NK-92 (cell line): ENCODE measurements at regions not wholly inside any gene's neighbourhood (a gene's known extent, or its start where the extent isn't known, plus 50 kb on each side); places are given as distances from the start of the nearest gene placed in this dataset.
"Not testable (repeated sequence)": the region's sequence is repeated elsewhere in the genome, so short reads cannot be mapped to it uniquely, and the experiment has no call there.

Source experiments
- DNase-seq: peaks from one replicate; lab custom pipeline; 2025; ENCODE audit not compliant: unreplicated experiment; lab: John Stamatoyannopoulos, UW

DNA sequence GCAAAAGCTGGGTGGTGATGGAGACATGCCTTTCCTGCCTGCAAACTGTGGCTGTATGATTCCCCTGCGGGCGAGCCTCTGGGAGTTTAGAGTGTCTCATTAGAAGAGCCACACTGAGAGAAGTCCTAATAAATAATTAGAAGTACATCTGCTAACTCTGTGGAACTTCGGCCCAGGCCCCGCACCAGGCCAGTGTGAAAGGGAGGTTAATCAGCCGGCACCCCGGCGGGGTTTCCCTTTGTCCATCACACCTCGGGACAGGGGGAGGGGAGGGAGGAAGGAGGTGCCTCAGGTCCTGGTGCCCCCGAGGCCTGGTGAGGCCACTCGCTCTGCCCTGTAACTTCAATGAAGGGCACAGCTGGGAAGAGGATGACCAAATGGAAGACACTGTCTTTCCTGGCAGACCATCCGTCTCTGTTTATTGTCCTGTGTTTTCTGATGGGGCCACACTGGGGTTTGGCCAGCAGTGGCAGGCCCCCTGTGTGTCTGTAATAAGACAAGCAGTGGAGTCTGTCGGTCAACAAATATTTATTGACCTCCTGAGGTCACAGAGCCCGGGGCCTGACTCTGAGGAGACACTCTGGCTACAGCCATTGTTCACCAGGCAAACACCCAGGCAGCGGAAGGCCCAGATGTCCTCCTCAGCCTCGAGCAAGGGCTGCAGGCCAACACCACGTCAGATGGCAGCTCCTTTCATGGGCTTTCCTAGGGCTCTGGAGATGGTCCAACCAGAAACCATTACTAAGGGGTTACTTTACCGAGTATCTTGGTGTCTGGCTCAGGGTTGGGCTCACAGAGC is 267.5 kb upstream of the RAB4A start:
- DNase-seq, result no peak

DNA sequence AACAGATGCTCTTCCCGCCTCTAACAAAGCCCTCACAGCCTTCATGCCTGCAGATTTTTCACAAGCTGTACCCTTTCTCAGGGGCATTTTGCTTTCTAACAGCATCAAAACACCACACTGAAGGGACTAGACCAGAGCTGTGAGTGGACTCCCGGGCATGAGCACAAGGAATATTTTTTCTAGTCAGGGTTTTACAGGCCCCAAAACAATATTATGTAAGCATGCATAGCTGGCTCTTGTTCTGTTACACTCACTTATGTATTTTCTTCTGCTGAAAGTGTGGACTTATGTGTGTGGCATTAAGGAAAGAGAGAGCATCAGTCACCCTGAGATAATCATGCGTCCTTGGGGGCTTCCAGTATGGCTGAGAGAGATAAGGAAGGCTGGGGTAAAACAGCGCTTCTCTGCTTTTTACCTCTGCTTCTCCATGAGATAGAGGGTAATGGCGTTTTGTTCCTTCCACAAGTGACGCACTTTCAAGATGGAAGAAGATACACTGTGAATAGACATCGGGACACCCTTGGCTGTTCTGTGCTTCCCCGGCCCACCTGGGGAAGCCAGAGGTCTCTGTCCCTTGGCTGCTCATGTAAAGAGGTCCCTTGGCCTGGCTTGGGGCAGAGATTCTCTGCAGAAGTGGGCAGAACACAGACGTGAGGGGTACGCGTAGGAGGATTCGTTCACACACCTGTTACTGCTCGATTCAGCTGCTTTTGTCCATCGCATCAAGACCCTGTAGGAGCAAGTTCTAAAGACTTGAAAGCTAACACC is 266.7 kb upstream of the RAB4A start:
- no peak for DNase-seq

DNA sequence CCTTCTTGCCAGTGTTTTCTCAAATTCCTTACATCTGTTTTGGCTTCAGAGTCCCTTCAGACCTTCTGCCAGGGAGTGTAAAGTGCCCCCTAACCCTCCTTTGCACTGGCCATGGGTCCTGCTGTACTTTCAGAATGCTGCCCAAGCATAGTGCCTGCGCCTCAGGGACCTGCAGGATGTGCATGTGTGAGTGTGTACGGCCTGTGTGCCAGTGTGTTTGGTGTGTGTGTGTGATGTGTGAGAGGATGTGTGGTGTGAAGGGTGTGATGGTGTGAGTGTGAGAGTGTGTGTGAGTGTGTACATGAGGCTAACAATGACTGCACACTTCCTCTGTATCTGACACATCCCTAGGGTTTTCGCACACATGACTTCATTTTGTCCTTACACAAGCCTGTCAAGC is 265.8 kb upstream of the RAB4A start:
- no peak for DNase-seq

DNA sequence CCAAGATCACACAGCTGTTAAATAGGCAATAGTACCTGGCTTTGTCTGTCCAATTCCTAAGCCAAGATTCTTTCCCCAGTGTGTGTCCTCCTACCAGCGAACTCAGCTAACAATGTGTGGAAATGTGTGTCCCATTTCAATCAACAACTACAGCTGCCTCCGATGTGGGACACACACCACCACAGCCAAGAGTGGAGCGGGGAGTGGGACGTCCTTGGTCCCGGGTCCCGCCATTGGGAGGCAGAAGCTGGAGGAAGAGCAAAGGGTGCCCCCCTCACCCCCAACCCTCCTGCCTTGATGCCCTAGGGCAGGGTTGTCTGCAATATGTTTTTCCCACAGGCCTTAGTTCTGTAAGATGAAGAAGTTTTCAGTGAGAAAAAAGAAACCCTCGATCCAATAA is 265.4 kb upstream of the RAB4A start:
- no peak for DNase-seq

DNA sequence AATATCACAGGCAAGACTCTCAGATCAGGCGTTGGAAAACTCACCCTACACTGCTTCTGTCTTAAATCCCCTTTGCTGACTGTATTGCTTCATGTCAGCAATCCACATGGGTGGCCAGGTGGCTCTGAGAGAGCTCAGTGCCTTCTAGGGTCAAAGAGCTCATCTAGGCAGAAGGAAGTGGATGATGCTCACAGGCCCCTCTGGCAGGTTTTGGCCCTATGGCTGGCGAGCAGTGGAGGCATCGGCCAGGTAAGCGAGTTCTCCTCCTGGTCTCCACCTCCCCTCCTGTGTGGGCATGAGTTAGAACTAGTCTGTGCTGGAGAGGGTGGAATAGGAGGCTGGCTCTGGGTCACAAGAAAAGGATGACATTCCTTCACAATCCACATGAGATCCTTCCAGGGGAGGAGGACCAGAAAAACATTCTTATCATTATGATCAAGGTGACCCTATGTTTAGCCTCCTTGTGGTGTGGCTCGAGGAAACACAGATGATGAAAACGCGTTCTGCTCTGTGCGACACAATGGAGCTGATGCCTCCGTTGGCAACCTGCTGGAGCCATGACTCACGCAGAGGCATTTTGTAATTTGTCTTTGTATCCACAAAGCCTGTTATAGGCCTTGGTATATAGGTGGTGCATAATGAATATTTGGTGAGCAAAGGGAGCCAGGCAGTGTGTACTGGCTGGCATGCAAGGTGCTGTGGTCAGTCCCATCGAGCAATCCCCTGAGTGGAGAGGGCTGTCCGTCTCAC is 264.6 kb upstream of the RAB4A start:
- no peak for DNase-seq

DNA sequence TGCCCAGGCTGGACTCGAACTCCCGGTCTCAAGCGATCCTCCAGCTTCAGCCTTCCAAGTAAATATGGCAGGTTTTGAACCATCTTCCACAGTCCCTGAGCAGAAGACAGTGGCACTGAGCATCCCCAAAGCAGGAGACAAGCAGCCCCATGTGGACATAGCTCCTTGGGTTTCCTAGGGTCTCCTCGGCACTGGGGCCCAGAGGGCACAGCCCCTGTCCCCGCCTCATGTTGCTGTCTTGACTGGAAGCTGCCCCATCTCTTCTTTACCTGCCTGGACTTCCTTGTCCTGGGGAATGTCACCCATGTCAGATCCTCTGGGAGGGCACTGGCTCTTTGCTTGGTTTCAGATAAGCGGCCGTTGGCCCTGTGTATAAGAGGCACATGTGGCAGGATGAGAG is 263.7 kb upstream of the RAB4A start:
- no peak for DNase-seq

DNA sequence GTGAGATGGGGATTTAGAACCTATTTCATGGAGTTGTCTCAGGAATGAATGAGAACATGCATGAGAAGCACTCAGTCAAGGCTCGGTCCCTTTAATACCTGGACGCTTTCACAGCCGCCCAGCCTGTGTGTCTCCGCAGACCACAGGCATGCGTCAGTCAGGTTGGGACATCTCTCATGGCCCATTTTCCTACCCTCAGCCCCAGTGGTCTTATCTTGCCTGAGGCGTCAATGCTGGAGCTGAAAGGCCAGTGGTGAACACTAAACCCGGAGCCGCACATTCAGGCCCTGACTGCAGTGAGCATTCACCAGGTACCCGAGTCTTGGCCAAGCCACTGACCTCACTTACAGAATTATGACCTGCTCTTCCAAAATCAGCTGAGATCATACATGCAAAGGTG is 263.2 kb upstream of the RAB4A start:
- DNase-seq, result no peak

DNA sequence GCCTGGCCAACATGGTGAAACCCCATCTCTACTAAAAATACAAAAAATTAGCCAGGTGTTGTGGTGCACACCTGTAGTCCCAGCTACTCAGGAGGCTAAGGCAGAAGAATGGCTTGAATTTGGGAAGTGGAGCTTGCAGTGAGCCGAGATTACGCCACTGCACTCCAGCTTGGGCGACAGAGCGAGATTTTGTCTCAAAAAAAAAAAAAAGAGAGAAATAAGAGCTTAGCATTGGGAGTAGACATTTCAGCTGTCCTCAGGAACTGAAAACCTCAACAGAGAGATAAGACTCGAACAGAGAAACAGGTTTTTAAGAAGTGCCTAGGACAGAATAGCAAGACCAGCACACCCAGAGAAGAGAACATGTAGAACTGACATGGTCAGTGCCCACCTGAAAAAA is 262.6 kb upstream of the RAB4A start:
- DNase-seq, result not testable (repeated sequence)

DNA sequence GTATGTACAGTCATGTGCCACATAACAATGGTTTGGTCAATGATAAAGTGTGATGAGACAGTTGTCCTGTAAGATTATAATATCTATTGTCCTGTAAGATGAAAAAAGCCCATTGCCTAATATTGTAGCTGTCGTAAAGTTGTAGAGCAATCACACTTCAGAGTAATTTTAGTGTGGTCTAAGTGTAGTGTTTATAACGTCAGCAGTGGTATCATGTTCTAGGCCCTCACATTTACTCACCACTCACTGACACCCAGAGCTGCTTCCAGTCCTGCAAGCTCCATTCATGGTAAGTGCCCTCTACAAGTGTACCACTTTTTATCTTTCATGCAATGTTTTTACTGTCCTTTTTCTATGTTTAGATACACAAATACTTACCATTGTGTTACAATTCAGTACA is 259.9 kb upstream of the RAB4A start:
- DNase-seq, result no peak

DNA sequence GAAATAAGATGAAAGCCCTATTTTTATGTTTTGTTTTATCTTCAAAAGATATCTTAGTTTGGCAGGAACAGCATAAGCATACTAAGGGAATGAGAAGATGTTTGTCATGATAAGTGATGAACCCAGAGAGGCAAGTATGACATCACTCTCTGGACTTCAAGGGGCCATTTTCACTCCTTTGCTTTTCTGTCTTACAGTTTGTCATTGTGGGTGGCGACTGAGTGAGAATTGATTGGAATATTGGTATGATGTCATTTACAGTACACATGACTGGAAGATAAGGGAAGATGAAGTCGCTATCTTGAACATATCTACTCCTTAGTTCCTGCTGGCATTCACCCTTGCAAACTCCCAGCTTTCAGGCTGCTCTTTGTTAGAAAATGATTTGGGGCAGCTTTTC is 258.1 kb upstream of the RAB4A start:
- DNase-seq, result no peak

DNA sequence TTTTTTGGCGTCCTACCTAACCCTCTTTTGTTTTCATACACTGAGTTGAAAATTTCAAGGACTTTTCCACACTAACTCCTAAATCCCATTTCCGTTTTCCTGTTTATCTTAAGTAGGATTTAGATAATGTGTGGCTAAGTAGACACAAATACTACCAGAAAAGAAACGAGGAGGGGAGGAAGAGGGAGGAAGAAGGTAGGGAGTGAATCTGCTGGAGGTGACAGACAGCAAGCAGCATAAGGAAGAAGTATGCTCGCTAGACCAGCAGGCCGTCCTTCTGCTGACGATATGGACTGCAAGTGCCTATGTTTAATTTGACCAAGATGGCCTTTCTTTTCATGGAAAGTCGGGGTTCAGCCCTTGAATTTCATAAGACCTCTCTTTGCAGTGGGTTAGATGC is 256.9 kb upstream of the RAB4A start:
- no peak for DNase-seq

DNA sequence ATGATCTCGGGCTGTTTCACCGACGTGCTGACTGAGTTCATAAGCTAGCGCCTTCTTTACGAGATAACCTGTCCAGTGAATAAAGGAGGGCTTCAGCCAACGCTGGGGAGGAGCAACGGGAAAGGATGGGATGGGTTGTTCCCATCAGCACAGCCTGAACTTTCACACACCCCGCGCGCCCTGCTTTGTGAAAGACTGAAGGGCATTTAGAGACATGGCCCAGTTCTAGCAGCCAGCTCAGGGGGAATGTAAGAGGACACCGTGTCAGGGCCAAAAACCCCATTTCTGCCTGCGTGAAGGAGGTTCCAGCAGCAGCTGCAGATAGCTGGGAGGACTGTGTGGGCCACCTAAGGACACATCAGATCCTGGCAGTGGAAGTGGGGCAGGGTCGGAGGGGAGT is 255.1 kb upstream of the RAB4A start:
- no peak for DNase-seq

DNA sequence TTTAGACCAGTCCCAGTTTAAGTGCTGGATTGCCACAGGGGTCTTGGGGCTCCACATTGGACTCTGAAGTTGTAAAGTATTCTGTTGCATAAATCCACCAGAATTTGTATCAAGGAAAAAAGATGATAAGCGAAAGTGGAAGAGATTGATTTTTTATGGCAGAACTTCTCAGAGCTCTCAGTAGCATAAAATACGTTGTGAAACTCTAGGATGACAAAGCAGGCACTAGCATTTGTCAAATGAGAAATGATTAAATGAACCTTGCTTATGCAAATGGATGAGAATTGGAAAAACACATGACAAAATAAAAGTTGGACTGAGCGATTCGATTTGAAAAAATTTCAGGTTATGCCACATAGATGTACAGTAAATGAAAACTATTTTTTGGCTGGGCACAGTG is 253.8 kb upstream of the RAB4A start:
- DNase-seq, result no peak

DNA sequence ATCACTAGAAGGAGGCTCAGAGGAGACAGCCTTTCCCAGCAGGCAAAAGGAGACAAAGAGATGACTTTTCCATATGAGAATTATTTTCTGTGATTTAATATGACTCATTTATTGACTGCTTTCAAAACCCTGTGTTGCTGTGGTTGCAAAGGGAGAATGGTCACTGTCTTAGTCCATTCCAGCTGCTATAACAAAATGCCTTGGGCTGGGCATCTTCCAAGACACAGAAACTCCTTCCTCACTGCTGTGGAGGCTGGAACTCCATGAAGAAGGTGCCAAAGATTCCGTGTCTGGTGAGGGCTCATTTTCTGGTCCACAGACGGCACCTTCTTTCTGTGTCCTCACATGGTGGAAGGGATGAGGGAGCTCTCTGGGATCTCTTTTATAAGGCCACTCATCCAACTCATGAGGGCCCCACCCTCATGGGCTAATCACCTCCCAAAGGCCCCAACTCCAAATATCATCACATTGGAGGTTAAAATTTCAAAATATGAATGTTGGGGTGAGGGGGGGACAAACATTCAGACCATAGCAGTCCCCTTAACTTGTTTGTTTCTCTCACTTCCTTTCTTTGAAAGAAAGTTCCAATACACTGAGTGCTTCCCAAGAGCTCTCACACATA is 252.1 kb upstream of the RAB4A start:
- no peak for DNase-seq

DNA sequence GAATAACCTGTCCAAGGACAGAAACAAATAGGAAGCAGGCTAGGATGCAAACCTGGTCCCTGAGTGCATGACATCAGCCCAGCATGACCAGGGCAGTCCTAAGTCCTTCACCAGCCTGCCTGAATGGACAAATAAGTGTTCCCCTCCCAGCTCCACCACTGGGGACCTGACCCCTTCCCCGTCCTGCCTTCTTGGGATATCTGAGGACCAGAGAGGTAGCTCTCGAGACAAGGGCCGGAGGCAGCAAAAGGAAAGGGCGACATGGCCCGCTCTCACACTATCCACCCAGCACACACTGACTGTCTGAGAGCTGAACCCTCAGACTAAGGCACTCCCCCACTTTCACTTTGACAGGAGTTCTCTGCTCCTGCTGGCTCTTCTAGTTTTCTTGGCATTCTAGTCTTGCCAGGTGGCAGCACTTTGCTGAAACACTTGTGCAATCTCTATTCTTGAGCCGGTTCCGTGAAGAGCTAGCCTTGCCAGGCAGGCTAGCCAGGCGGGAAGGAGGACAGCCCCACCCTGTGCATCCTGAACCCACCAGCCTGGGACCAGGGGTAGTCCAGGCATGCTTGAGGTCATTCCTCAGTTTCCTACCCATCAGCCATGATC is 251.1 kb upstream of the RAB4A start:
- no peak for DNase-seq

DNA sequence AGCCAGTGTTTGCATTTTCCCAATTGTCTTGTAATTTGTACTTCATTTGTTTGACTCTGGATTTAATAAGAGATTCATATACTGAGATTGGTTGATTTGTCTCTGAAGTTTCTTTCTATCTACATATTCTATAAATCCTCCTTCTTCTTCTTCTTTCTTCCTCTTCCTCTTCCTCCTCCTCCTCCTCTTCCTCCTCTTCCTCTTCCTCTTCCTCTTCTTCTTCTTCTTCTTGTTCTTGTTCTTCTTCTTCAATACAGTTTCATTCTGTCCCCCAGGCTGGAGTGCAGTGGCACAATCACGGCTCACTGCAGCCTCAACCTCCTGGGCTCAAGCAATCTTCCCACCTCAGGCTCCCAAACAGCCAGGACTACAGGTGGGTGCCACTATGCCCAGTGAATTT is 249.9 kb upstream of the RAB4A start:
- DNase-seq, result not testable (repeated sequence)

DNA sequence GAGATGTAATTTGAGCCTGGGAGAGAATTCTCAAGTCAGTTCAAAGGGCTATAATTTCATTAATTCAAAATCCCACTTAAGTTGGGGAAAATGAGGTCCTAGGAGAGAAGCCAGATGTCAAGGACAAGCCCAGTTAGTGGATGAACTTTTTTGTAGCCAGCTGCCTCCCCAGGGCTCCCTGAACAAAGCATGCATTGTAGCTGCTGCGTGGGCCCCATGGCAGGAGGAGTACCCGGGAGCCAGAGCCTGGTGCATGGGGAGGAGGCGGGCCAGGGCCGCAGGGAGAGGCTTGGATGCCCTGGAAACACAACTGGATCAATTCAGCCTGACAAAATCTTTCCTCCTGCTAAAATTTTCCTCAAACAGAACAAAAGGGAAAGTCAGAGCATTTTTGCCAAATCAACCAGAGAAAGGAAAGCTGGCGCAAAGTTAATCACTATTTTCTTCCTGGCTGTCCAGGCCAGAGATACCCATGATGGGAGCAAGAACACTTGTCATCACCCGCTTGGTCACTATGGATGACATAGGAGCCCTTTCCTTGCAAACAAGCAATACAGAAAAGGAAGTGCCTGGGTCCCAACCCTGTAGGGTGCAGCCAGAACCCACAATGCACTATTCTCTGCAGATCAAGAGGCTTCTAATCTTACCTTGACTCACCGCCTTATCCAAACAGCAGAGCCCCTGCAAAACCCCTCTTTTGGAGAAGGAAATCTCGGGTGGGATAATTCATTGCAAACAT is 248.1 kb upstream of the RAB4A start:
- DNase-seq, result no peak

DNA sequence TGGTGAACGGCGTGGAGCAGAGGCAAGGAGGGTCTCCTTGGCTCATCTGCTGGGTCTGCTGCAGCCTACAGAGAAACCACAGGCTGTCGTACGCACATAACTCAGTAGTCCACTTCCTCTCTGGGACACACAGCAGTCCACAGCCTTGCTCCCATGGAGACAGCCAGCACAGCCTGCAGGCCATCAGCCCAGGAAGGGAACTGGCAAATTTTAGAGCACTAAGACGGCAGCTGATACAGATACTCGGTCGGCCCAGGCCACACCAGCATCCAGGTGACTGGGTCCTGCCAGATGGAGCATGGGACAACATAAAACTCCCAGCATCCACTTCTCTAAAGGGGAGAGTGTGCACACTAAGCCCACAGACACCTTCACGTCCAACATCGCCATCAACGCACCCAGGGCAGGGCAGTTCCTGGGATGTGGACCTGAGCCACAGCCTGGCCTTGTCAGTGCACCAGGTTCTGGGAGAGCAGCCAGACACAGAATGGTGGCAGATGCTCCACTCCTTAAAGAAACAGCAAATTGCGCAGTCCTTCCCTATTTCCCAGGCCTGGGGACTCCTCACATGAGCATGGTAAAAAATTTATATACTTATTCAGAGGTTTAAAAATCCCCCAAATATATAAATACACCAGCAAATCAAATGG is 247.1 kb upstream of the RAB4A start:
- no peak for DNase-seq

DNA sequence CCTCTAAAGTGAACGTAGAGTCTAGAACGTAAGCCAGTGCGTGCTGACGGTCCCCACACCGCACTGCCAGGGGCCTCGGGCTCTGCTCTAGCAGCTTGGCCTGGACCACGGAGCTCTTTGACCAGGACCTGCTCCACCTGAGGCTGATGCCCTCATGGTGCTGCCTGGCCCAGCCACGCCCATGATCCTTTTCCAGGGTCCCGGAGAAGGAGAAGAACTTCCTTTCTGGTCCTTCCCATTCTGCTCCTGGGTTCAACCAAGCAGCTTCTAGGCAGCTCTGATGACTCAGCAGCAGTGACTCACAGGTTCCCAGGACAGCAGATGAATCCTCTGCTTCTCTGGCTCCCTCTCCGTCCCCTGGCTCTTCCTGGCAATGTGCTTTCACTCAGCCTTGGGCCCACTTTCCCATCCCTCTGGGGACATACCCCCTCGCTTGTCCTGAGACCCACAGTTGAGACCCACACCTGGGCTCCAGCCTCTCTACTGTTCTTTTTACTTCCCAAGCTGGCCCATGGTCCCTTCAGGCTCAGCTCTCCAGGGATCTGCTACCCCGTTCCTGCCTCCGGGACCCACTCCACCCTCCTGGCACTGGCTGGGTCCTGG is 246.3 kb upstream of the RAB4A start:
- no peak for DNase-seq
